H9 (cell line): ENCODE measurements at regions not wholly inside any gene's neighbourhood (a gene's known extent, or its start where the extent isn't known, plus 50 kb on each side); places are given as distances from the start of the nearest gene placed in this dataset.

Experiments
- DNase-seq: peaks from one replicate; pipeline ENCODE4 v3.0.0-alpha.2; 2017
- H2AFZ ChIP-seq: one replicate; pipeline ENCODE4 v1.6.1; 2013; ENCODE audit warnings: mild to moderate bottlenecking, low read length, control low read depth, moderate library complexity
- H2AK5ac ChIP-seq: 2 replicates; pipeline ENCODE4 v1.6.1; 2013; ENCODE audit warnings: low read length, control low read depth, mixed read lengths; ENCODE audit not compliant: insufficient read length
- H2BK120ac ChIP-seq: one replicate; pipeline ENCODE4 v1.6.1; 2013; ENCODE audit warnings: low read depth, mild to moderate bottlenecking, low read length, control low read depth, inconsistent platforms; ENCODE audit not compliant: poor library complexity, severe bottlenecking
- H2BK12ac ChIP-seq: 2 replicates; pipeline ENCODE4 v1.6.1; 2013; ENCODE audit warnings: low read length, control low read depth, mixed read lengths, low read depth; ENCODE audit not compliant: insufficient read length
- H2BK15ac ChIP-seq: 2 replicates; pipeline ENCODE4 v1.6.1; 2013; ENCODE audit warnings: low read depth, low read length, control low read depth
- H2BK20ac ChIP-seq: one replicate; pipeline ENCODE4 v1.6.1; 2013; ENCODE audit warnings: low read depth, mild to moderate bottlenecking, low read length, control low read depth, inconsistent platforms; ENCODE audit not compliant: poor library complexity, severe bottlenecking
- H2BK5ac ChIP-seq: 2 replicates; pipeline ENCODE4 v1.6.1; 2013; ENCODE audit warnings: low read length, control low read depth, mixed read lengths; ENCODE audit not compliant: insufficient read length
- H3K14ac ChIP-seq: 2 replicates; pipeline ENCODE4 v1.6.1; 2013; ENCODE audit warnings: low read length, control low read depth; ENCODE audit not compliant: insufficient read depth
- H3K18ac ChIP-seq: 2 replicates; pipeline ENCODE4 v1.6.1; 2013; ENCODE audit warnings: low read depth, mild to moderate bottlenecking, mixed read lengths, low read length, control low read depth; ENCODE audit not compliant: insufficient read length
- H3K23ac ChIP-seq: 2 replicates; pipeline ENCODE4 v1.6.1; 2013; ENCODE audit warnings: low read length, control low read depth, mixed read lengths, low read depth; ENCODE audit not compliant: insufficient read length
- H3K23me2 ChIP-seq: 2 replicates; pipeline ENCODE4 v1.6.1; 2013; ENCODE audit warnings: low read depth, mild to moderate bottlenecking, mixed read lengths, low read length, control low read depth; ENCODE audit not compliant: insufficient read length, poor library complexity, severe bottlenecking
- H3K27ac ChIP-seq: 2 replicates; pipeline ENCODE4 v1.5.1; 2013; ENCODE audit warnings: low read length, control low read depth, mixed read lengths, low read depth; ENCODE audit not compliant: insufficient read length
- H3K27me3 ChIP-seq: 2 replicates; pipeline ENCODE4 v1.6.1; 2013; ENCODE audit warnings: low read length, control low read depth, inconsistent platforms; ENCODE audit not compliant: insufficient read depth
- H3K4ac ChIP-seq: 2 replicates; pipeline ENCODE4 v1.6.1; 2013; ENCODE audit warnings: low read depth, mild to moderate bottlenecking, control low read depth, inconsistent platforms, low read length, moderate library complexity
- H3K4me1 ChIP-seq: 2 replicates; pipeline ENCODE4 v1.6.1; 2013; ENCODE audit warnings: low read length, control low read depth, inconsistent platforms; ENCODE audit not compliant: insufficient read depth
- H3K4me2 ChIP-seq: 2 replicates; pipeline ENCODE4 v1.6.1; 2013; ENCODE audit warnings: low read length, control low read depth, mixed read lengths; ENCODE audit not compliant: insufficient read length, insufficient read depth
- H3K56ac ChIP-seq: 2 replicates; pipeline ENCODE4 v1.6.1; 2013; ENCODE audit warnings: low read depth, mild to moderate bottlenecking, mixed read lengths, low read length, control low read depth; ENCODE audit not compliant: insufficient read length
- H3K79me1 ChIP-seq: 2 replicates; pipeline ENCODE4 v1.6.1; 2013; ENCODE audit warnings: low read depth, mild to moderate bottlenecking, moderate library complexity, low read length, control low read depth, inconsistent platforms; ENCODE audit not compliant: insufficient read depth, poor library complexity, severe bottlenecking
- H3K79me2 ChIP-seq: 2 replicates; pipeline ENCODE4 v1.6.1; 2013; ENCODE audit warnings: low read length, control low read depth, inconsistent platforms; ENCODE audit not compliant: insufficient read depth
- H3K9ac ChIP-seq: 2 replicates; pipeline ENCODE4 v1.6.1; 2013; ENCODE audit warnings: low read length, control low read depth, mixed read lengths; ENCODE audit not compliant: insufficient read length; ENCODE audit errors: extremely low read depth
- H3K9me3 ChIP-seq: one replicate; pipeline ENCODE4 v1.6.1; 2013; ENCODE audit warnings: low read depth, low read length, inconsistent platforms; ENCODE audit not compliant: control insufficient read depth
- H3T11ph ChIP-seq: one replicate; pipeline ENCODE4 v1.6.1; 2013; ENCODE audit warnings: mild to moderate bottlenecking, low read length, control low read depth, inconsistent platforms
- H4K20me1 ChIP-seq: one replicate; pipeline ENCODE4 v1.6.1; 2013; ENCODE audit not compliant: control insufficient read depth, insufficient read length, insufficient read depth
- H4K5ac ChIP-seq: 2 replicates; pipeline ENCODE4 v1.6.1; 2013; ENCODE audit warnings: low read depth, mild to moderate bottlenecking, mixed read lengths, low read length, control low read depth; ENCODE audit not compliant: insufficient read length
- H4K8ac ChIP-seq: replicated peaks from 2 replicates; pipeline ENCODE4 v1.6.1; 2013; ENCODE audit warnings: low read length, control low read depth, mixed read lengths, low read depth; ENCODE audit not compliant: insufficient read length
- H4K91ac ChIP-seq: 2 replicates; pipeline ENCODE4 v1.6.1; 2013; ENCODE audit warnings: low read depth, mild to moderate bottlenecking, moderate library complexity, mixed read lengths, low read length, control low read depth; ENCODE audit not compliant: insufficient read length
- H3K27ac Mint-ChIP-seq, 3 experiments: 2 replicates in 2 of 3; 3 replicates in 1 of 3; pipeline ENCODE4 v1.8.0; 2020 to 2021; ENCODE audit warnings: mixed read lengths in 3 of 3, mild to moderate bottlenecking in 1 of 3, moderate library complexity in 1 of 3
- H3K27me3 Mint-ChIP-seq: 2 replicates; pipeline ENCODE4 v1.8.0; 2021; ENCODE audit warnings: low read depth, mild to moderate bottlenecking, moderate library complexity, mixed read lengths
- H3K36me3 Mint-ChIP-seq, 3 experiments: 2 replicates in 2 of 3; 3 replicates in 1 of 3; pipeline ENCODE4 v1.8.0; 2020 to 2021; ENCODE audit warnings: low read depth in 3 of 3, mixed read lengths in 3 of 3; ENCODE audit not compliant: insufficient read depth in 1 of 3
- H3K4me1 Mint-ChIP-seq, 2 experiments: 2 replicates each; pipeline ENCODE4 v1.8.0; 2020; ENCODE audit warnings: mixed read lengths in 2 of 2
- H3K4me3 Mint-ChIP-seq, 2 experiments: 2 replicates in 1 of 2; 3 replicates in 1 of 2; pipeline ENCODE4 v1.8.0; 2020 to 2021; ENCODE audit warnings: mild to moderate bottlenecking in 2 of 2, mixed read lengths in 2 of 2, moderate library complexity in 1 of 2
- H3K9me3 Mint-ChIP-seq, 2 experiments: 2 replicates in 1 of 2; 3 replicates in 1 of 2; pipeline ENCODE4 v1.8.0; 2020; ENCODE audit warnings: mild to moderate bottlenecking in 2 of 2, mixed read lengths in 2 of 2, moderate library complexity in 1 of 2
- WGBS: extraction: QIAGEN DNeasy Blood & Tissue Kit; methylation state at CpG from one replicate; pipeline ENCODE4 v1.1.7; 2013; ENCODE audit warnings: missing lambda C conversion rate, low lambda C conversion rate, mixed read lengths; ENCODE audit not compliant: insufficient read length; ENCODE audit errors: extremely low coverage; 5-methylcytosine and 5-hydroxymethylcytosine counted together
- TF ChIP-seq, protein P1 (sequence below): fragments of 200-600 bp; sonication (generic); conservative IDR thresholded peaks from 3 replicates; pipeline ENCODE4 v1.8.0; 2021; ENCODE audit warnings: antibody characterized with exemption, mild to moderate bottlenecking

DNA sequence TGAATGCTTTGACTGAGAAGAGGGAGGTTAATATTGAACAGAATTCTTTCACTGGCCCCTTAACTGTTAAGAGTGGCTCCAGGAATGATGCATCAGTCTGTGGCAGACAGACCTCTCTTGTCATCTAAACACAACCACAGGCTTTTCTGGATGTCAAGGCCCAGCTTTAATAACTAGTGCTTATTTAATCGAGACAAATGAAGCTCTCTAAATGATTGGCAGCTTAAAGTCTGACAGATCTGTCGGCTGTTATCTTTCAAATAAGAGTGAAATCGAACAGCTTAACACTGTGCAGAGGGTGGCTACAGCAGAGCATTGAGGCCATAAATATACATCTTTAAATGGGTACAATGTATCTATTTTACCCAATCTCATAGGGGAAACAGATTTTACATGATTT lies 500.8 kb upstream of the PABPC4L start:
- Histone ChIP-seq H2BK12ac (no peak overlapping the region), H4K5ac (no peak overlapping the region), H3K4me1 (no peaks in the 10 kb centered on the region), H3K9ac (no peak overlapping the region), H3K18ac (no peak overlapping the region), H2BK15ac (no peak overlapping the region), H3K27ac (no peak overlapping the region), H4K91ac (no peak overlapping the region), H2AFZ (no peak overlapping the region), H3K14ac (no peak overlapping the region), H3K27me3 (no peaks in the 10 kb centered on the region), H3K9me3 (peaks cover 6% of the 10 kb centered on the region), H3K79me1 (no peaks in the 10 kb centered on the region), H3K23ac (no peak overlapping the region), H3K79me2 (no peaks in the 10 kb centered on the region), H4K8ac (no peak overlapping the region), H2BK5ac (no peak overlapping the region), H2BK120ac (no peak overlapping the region), H4K20me1 (no peaks in the 10 kb centered on the region), H3K23me2 (no peaks in the 10 kb centered on the region), H3T11ph (no peak overlapping the region), H3K4ac (no peak overlapping the region), H2BK20ac (no peak overlapping the region), H3K4me2 (no peak overlapping the region), H3K56ac (no peak overlapping the region), H2AK5ac (no peak overlapping the region)
- Mint-ChIP-seq H3K27me3 (peaks cover 4% of the 10 kb centered on the region; the same call in 1 of the 2 replicates), H3K4me3 (no peak overlapping the region), H3K27ac (no peak overlapping the region), H3K4me1 (peaks cover 0 to 5% of the 10 kb centered on the region in 2 experiments; a peak in 2 of 4 replicates), H3K9me3 (peaks cover 19 to 24% of the 10 kb centered on the region in 2 experiments), H3K36me3 (peaks cover 14 to 27% (median 16%) of the 10 kb centered on the region in 3 experiments)
- TF ChIP-seq, protein P1, sequence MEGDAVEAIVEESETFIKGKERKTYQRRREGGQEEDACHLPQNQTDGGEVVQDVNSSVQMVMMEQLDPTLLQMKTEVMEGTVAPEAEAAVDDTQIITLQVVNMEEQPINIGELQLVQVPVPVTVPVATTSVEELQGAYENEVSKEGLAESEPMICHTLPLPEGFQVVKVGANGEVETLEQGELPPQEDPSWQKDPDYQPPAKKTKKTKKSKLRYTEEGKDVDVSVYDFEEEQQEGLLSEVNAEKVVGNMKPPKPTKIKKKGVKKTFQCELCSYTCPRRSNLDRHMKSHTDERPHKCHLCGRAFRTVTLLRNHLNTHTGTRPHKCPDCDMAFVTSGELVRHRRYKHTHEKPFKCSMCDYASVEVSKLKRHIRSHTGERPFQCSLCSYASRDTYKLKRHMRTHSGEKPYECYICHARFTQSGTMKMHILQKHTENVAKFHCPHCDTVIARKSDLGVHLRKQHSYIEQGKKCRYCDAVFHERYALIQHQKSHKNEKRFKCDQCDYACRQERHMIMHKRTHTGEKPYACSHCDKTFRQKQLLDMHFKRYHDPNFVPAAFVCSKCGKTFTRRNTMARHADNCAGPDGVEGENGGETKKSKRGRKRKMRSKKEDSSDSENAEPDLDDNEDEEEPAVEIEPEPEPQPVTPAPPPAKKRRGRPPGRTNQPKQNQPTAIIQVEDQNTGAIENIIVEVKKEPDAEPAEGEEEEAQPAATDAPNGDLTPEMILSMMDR, result no peak
- no CpG with 5 or more reads among the region's 3 CpGs for WGBS
- DNase-seq, result no peak
